GM18507 (cell line): ENCODE measurements at regions not wholly inside any gene's neighbourhood (a gene's known extent, or its start where the extent isn't known, plus 50 kb on each side); places are given as distances from the start of the nearest gene placed in this dataset.
A peak's percentile ranks its signal among the peaks of the same experiment; 100 is the strongest.

Experiments
- DNase-seq: peaks from one replicate; pipeline ENCODE4 v3.0.0; 2011; ENCODE audit warnings: low read depth; ENCODE audit not compliant: insufficient read length; ENCODE audit errors: extremely low spot score
- FAIRE-seq: peaks from 2 replicates; lab custom pipeline; 2011; peaks lifted over from hg19 to GRCh38; lab: Jason Lieb, UNC

GRCh38 chr2:8569332-8569930 is 112.4 kb upstream of the ID2 start:
- FAIRE-seq, result no peak
- no peak for DNase-seq

- FAIRE-seq (no peak), DNase-seq (no peak)
These were observed 111.2 kb upstream of the ID2 start for GRCh38 chr2:8570637-8571036.

DNA sequence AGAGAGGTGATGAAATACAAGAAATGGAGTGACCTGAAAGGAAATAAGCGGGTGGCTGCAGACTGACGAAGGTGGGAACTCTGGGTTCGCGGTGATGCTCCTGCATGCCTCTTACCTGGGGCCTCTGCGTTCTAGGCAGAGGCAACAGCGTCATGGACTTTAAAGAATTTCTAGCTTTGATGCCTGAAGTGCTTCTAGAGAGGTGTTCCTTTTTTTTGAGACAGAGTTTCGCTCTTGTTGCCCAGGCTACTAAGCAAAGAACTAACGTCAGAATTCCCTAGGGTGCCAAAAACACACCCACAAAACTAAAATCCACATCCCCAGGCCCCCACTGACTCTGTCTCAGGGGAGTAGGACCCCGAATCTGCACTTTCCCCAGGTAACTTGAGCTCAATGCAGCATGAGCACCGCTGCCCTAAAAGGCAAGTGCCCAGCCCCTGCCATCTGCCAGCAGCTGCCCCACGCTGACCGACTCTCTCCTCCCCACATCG is 110.5 kb upstream of the ID2 start:
- FAIRE-seq (no peak), DNase-seq (no peak)

- no peak for FAIRE-seq
- no peak for DNase-seq
These were observed 109.9 kb upstream of the ID2 start for GRCh38 chr2:8571792-8572499.

DNA sequence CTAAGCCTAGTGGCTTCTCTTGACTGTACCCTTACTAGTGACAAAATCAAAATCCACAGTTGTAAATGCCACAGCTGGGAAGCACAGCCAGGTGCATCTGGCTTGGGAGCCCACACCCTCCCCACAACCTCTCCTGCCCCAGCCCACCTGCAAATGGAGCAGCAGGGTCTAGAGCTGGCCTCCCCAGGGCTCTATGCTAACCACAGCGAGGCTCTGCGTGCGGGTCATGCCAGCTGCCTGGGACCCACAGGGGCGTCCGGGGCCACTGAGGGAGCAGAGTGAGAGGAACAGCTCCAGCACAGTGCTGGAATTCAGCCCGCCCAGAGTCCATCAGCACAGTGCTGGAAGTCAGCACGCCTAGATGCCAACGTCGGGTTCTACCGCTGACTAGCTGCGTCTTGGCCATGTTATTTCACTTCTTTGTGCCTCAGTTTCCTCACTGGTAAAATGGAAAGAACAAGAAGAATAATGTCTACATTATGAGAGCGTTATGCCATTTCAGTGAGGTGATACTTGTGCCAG is 109.1 kb upstream of the ID2 start:
- no peak for FAIRE-seq
- no peak for DNase-seq

GRCh38 chr2:8573234-8573941 is 108.5 kb upstream of the ID2 start:
- DNase-seq, result no peak
- FAIRE-seq, result no peak

DNA sequence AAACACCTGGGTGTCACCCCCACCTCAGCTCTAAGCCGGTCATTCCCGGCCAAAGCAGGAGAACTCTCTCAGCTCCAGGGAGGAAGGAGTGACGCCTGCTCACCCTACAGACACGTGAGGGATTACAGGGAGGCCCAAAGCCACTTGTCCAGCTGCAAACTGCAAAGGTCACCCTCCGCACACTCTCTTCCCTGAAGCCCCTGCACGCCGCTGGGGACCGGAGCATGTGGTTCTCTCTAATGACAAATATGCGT is 108.0 kb upstream of the ID2 start:
- FAIRE-seq (no peak), DNase-seq (no peak)

DNA sequence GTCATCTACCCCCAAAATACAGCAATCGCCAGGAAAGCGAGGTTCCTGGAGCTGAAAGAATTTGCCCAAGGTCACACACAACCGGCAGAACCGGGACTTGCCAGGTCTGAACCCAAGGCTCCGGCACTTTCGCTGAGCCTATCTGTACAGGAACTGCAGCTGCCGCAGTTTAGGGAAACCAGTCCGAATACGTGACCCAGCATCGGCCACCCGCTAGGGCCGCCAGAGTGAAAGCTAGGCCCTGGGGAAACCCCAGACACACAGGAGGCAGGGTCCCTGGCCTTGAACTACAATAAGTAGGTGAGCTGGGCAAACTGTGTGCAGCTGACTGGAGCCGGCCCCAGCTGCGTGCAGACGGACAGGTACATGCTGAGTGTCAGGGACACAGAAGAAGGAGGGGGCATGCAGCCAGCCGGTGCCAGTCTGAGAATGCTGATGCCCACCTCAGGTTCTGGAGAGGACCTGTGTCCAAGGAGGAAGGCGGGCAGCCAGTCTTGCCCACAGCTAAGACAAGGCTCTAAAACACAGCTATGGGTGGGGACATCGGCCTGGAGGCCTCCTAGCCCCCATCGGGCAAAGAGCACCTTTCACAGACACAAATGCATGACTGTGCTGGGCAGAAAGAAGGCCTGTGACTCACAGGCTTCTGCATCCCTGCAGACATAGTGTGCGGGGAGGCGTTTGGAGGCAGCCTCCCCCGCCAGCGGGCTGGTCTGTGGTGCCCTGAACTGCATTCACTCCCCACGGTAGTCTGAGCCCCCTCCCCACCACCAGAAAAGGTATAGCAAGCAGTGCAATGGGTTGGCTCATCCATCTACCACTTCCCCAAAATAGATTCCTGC is 107.4 kb upstream of the ID2 start:
- no peak for DNase-seq
- FAIRE-seq, result peak; percentile 71

DNA sequence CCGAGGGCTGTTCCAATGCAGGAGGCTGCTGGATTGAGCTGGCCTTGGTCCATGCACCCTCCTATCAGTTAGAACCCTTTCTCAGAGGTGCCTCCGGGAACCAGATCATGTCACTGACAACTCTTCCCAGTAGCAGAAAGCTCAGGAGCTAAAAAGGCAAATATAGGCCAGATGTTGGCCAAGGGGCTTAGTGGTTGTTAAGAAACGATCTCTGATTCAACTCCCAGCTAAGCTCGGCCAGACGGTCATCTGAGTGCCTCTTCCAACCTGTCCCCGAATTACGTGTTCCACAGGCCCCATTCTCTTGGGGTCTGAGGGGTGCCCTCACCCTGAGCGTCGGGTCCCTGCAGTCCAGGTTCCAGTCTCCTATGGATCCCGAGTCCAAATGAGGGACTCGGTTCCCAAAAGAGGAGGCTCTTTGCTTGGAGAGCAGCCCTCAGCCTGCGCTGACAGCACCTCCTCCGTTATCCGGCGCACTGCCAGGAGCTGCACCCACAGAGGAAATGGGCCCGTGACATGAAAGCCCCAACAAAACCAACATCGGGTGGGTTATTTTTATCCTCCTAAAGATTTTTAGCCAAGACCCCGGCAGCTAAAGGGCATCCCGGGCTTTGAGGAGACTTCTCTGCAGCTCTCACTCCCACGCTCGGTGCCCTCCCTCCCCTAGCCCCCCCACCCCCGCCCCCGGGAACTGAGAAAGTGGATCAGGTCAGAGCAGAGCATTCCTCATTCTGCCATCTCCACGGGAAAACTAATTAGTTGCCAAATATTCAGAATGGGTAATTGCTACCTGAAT is 106.6 kb upstream of the ID2 start:
- DNase-seq (no peak), FAIRE-seq (peak; percentile 50)

DNA sequence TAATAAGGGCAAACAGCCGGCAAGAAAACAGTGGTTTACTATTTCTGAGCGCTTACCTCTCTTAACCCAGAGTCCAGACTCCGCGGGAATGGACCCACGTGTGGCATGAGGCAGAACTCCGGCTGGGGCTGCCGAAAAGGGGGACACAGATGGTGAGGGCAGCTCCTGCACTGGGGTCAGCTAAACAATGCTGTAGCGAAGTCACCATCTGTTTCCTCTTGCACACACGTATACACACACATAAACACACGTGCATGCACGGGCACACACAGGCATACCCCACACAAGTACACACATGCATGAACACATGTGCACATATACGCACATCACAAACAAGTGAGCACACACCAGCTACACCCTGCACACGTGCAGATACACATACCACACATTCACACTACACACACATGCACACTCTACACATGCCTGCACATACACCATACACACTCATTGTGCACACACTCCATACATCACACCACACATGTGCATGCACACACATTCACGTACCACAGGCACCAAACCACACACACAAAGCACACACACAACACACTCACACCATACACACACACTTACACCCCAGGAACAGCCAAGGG is 105.9 kb upstream of the ID2 start:
- FAIRE-seq, result peak; percentile 38

GRCh38 chr2:8576525-8577167 is 105.2 kb upstream of the ID2 start:
- no peak for DNase-seq
- FAIRE-seq, result peak; percentile 47

More for the DNA sequence above, 105.9 kb upstream of the ID2 start:
- DNase-seq, result no peak

- FAIRE-seq, result no peak
These were observed 104.3 kb upstream of the ID2 start for GRCh38 chr2:8577573-8577972.

GRCh38 chr2:8578335-8579244 is 103.3 kb upstream of the ID2 start:
- no peak for FAIRE-seq
- DNase-seq, result no peak

More at GRCh38 chr2:8577573-8577972, 104.3 kb upstream of the ID2 start:
- DNase-seq, result no peak

GRCh38 chr2:8579485-8580085 is 102.3 kb upstream of the ID2 start:
- no peak for DNase-seq
- no peak for FAIRE-seq

DNA sequence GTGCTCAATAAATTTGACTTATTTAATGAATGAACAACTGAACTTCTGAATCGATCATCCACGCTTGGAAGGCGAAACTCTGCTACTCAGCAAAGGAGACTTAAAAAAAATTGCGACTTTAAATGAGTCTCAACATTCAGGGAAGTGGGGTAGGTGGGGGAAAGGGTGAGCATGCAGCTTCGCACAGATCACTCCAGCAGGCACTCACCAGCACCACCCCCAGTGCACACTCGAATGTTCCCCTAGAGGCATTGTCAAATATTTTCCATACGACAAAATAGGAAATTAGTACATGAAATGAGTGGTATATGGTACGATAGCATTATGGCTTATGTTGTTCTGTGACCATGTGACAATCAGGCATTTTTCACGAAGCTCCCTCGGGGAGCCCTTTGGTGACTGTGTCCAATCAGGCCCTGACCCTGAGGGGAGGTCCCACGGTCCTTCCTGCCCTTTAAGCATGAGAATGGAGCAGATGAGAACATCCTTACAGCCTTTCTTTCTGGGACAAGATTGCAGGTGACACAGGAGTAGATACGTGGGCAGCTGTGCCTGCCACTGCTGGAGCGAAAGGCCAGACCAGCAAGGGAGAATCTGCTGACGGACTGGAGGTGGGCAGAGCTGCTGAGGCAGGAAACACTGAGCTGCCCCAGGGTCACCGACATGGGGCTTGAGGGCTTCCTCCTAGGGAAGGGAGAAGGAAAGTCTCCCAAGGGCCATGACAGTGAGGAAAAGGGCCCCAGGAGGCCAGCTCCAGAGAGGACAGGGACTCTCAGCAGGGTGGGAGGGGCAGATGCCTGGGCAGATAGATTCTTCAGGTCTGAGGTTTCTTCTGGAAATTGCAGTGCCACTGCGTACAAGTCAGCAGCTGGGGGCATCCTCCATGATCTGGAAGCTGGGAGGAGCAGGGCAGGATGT is 101.3 kb upstream of the ID2 start:
- FAIRE-seq (no peak), DNase-seq (no peak)

GRCh38 chr2:8581234-8581561 is 100.7 kb upstream of the ID2 start:
- no peak for DNase-seq
- FAIRE-seq, result no peak
